ENCODE measurements at regions not wholly inside any gene's neighbourhood (a gene's known extent, or its start where the extent isn't known, plus 50 kb on each side); places are given as distances from the start of the nearest gene placed in this dataset.

GRCh38 chr12:126201981-126202537, 1136.8 kb downstream of the AACS start:
- Histone ChIP-seq H4K20me1 (ENCODE audit: low read length) (no peaks in the 10 kb centered on the region), H3F3A (ENCODE audit: low read length, unreplicated experiment) (no peaks in the 10 kb centered on the region), H3K9me2 (replicated peaks; ENCODE audit: low read length) (no peaks in the 10 kb centered on the region), H3K9me3 (ENCODE audit: low read length) (no peaks in the 10 kb centered on the region; the same call in 1 of the 2 replicates), H3K79me2 (ENCODE audit: low read length) (no peaks in the 10 kb centered on the region), H3K36me3 (ENCODE audit: low read depth, low read length) (no peaks in the 10 kb centered on the region), H3K9ac (ENCODE audit: low read length) (no peak overlapping the region), H3K4me2 (ENCODE audit: low read length) (no peak overlapping the region), H3K27me3 (ENCODE audit: low read length) (no peaks in the 10 kb centered on the region), H3K4me1 (ENCODE audit: insufficient read depth, low read length) (no peaks in the 10 kb centered on the region; the same call in 1 of the 2 replicates), H3K4me3 (ENCODE audit: low read length) (no peak overlapping the region), H3K27ac (ENCODE audit: low read length) (no peak overlapping the region), H2AFZ (ENCODE audit: low read length) (no peak overlapping the region)
- TF ChIP-seq EZH2 (IDR thresholded peaks at IDR 0.05; ENCODE audit: low read length, unreplicated experiment) (no peak), EZH2phosphoT487 (IDR thresholded peaks at IDR 0.05; ENCODE audit: borderline replicate concordance, low read length) (no peak), CTCF (conservative IDR thresholded peaks at IDR 0.05; ENCODE audit: low read depth, low read length) (no peak)
- CTCF ChIA-PET: no interaction called here
- ATAC-seq (no peak), DNase-seq (no peak)
- BruUV-seq (replicated peaks): no TSS peak
- intact Hi-C loops (cut with micrococcal nuclease): no loop called here
- POLR2A ChIA-PET (ENCODE audit: unreplicated experiment): no interaction called here

GRCh38 chr12:126204326-126204725, 1139.1 kb downstream of the AACS start:
- BruUV-seq (replicated peaks): no TSS peak

More at GRCh38 chr12:126204326-126204725, 1139.1 kb downstream of the AACS start:
- no peaks in the 10 kb centered on the region; the same call in 1 of the 2 replicates for H3K4me1 ChIP-seq (ENCODE audit: insufficient read depth, low read length)
- H3K4me3 ChIP-seq (ENCODE audit: low read length): no peak overlapping the region
- intact Hi-C loops (cut with micrococcal nuclease): no loop called here
- no peak overlapping the region for H3K27ac ChIP-seq (ENCODE audit: low read length)
- no peaks in the 10 kb centered on the region for H3K9me2 ChIP-seq (replicated peaks; ENCODE audit: low read length)
- POLR2A ChIA-PET (ENCODE audit: unreplicated experiment): no interaction called here
- no peak for ATAC-seq
- H3K27me3 ChIP-seq (ENCODE audit: low read length): no peaks in the 10 kb centered on the region
- no peaks in the 10 kb centered on the region for H4K20me1 ChIP-seq (ENCODE audit: low read length)
- TF ChIP-seq EZH2 (IDR thresholded peaks at IDR 0.05; ENCODE audit: low read length, unreplicated experiment) (no peak), EZH2phosphoT487 (IDR thresholded peaks at IDR 0.05; ENCODE audit: borderline replicate concordance, low read length) (no peak), CTCF (conservative IDR thresholded peaks at IDR 0.05; ENCODE audit: low read depth, low read length) (no peak)
- no peak for DNase-seq
- H3K36me3 ChIP-seq (ENCODE audit: low read depth, low read length): no peaks in the 10 kb centered on the region
- H3K9ac ChIP-seq (ENCODE audit: low read length): no peak overlapping the region
- CTCF ChIA-PET: no interaction called here
- H3K79me2 ChIP-seq (ENCODE audit: low read length): no peaks in the 10 kb centered on the region
- H2AFZ ChIP-seq (ENCODE audit: low read length): no peak overlapping the region
- no peaks in the 10 kb centered on the region for H3F3A ChIP-seq (ENCODE audit: low read length, unreplicated experiment)
- peaks cover 2% of the 10 kb centered on the region; the same call in 1 of the 2 replicates for H3K9me3 ChIP-seq (ENCODE audit: low read length)
- no peak overlapping the region for H3K4me2 ChIP-seq (ENCODE audit: low read length)

Data from PC-3 (cell line).